ENCODE measurements at regions not wholly inside any gene's neighbourhood (a gene's known extent, or its start where the extent isn't known, plus 50 kb on each side); places are given as distances from the start of the nearest gene placed in this dataset.

GRCh38 chr5:93874080-93874479 lies 132.7 kb upstream of the POU5F2 start:
- Mint-ChIP-seq H3K4me1 (peaks cover 13% of the 10 kb centered on the region), H3K27me3 (no peaks in the 10 kb centered on the region), H3K27ac (peak overlapping the region; percentile 84), H3K36me3 (ENCODE audit: low read depth) (peaks cover 4% of the 10 kb centered on the region), H3K9me3 (no peaks in the 10 kb centered on the region), H3K4me3 (peak overlapping the region; percentile 24)
- no peak for DNase-seq
- intact Hi-C loops (cut with micrococcal nuclease): loop anchor here (10.0 kb wide), 1 partner anchor 921 kb away; no protein-coding TSS in a partner anchor

- peaks cover 2% of the 10 kb centered on the region for H3K36me3 Mint-ChIP-seq (ENCODE audit: low read depth)
- no peaks in the 10 kb centered on the region for H3K9me3 Mint-ChIP-seq
- no peaks in the 10 kb centered on the region for H3K27me3 Mint-ChIP-seq
- no peak overlapping the region for H3K4me3 Mint-ChIP-seq
- intact Hi-C loops (cut with micrococcal nuclease): loop anchor here (10.0 kb wide), 1 partner anchor 922 kb away; no protein-coding TSS in a partner anchor
- no peak overlapping the region for H3K27ac Mint-ChIP-seq
- no peak for DNase-seq
- H3K4me1 Mint-ChIP-seq: peaks cover 13% of the 10 kb centered on the region
These were observed 131.9 kb upstream of the POU5F2 start for GRCh38 chr5:93873211-93873736.

DNA sequence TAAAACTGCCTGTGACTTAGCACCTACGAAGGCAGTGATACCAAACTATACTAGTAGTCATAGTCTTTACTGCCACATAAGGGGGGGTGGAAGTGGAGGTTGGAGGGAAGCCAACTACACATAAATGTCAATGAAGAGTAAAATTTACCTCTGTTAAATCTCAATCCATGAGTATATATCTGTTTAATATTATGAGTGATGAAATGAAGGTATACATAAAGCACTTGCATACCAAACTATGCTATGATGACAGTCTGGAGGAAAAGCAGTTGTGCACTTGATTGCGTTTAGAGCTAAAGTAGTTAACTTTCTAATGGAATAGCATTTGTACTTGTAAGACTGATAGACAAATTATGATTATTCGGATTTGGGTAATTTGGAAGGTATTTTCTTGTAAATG lies 129.2 kb upstream of the POU5F2 start:
- no peaks in the 10 kb centered on the region for H3K9me3 Mint-ChIP-seq
- peaks cover 13% of the 10 kb centered on the region for H3K4me1 Mint-ChIP-seq
- no peak overlapping the region for H3K27ac Mint-ChIP-seq
- DNase-seq: no peak
- intact Hi-C loops (cut with micrococcal nuclease): loop anchor here (10.0 kb wide), 1 partner anchor 924 kb away; no protein-coding TSS in a partner anchor
- peaks cover 2% of the 10 kb centered on the region for H3K36me3 Mint-ChIP-seq (ENCODE audit: low read depth)
- H3K4me3 Mint-ChIP-seq: no peak overlapping the region
- no peaks in the 10 kb centered on the region for H3K27me3 Mint-ChIP-seq

GRCh38 chr5:93868851-93869250 lies 127.5 kb upstream of the POU5F2 start:
- Mint-ChIP-seq H3K4me3 (no peak overlapping the region), H3K27ac (no peak overlapping the region), H3K27me3 (no peaks in the 10 kb centered on the region), H3K36me3 (ENCODE audit: low read depth) (peaks cover 2% of the 10 kb centered on the region), H3K4me1 (peaks cover 4% of the 10 kb centered on the region), H3K9me3 (no peaks in the 10 kb centered on the region)
- no peak for DNase-seq
- intact Hi-C loops (cut with micrococcal nuclease): no loop called here

DNA sequence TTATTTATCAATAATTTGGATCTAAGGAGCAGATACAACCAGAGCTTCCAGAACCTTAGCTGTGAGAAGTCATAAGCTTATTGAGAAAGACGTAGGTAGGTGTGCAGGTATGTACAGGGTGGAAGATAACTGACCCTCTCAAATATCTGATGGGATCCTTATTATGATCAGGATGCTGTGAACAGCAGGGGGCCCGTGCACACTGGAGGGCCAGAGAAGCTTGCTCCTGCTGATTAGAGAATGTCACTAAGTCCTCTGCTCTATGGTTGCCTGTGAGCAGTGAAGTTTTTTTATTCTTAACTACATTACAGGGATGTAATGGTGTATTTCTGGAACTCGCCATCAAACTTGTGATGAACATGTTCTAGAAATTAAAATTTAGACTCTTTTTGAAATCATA lies 108.9 kb upstream of the POU5F2 start:
- DNase-seq: no peak
- intact Hi-C loops (cut with micrococcal nuclease): no loop called here
- H3K4me3 Mint-ChIP-seq: no peak overlapping the region
- peaks cover 6% of the 10 kb centered on the region for H3K36me3 Mint-ChIP-seq (ENCODE audit: low read depth)
- H3K27me3 Mint-ChIP-seq: no peaks in the 10 kb centered on the region
- no peaks in the 10 kb centered on the region for H3K4me1 Mint-ChIP-seq
- H3K9me3 Mint-ChIP-seq: peaks cover 9% of the 10 kb centered on the region
- no peak overlapping the region for H3K27ac Mint-ChIP-seq

GRCh38 chr5:93845376-93845775 lies 104.0 kb upstream of the POU5F2 start:
- Mint-ChIP-seq H3K27me3 (no peaks in the 10 kb centered on the region), H3K4me3 (no peak overlapping the region), H3K4me1 (no peaks in the 10 kb centered on the region), H3K9me3 (peaks cover 11% of the 10 kb centered on the region), H3K27ac (no peak overlapping the region), H3K36me3 (ENCODE audit: low read depth) (peaks cover 15% of the 10 kb centered on the region)
- intact Hi-C loops (cut with micrococcal nuclease): no loop called here
- no peak for DNase-seq

GRCh38 chr5:93831449-93831848 lies 90.0 kb upstream of the POU5F2 start:
- H3K27ac Mint-ChIP-seq: no peak overlapping the region
- intact Hi-C loops (cut with micrococcal nuclease): no loop called here

DNA sequence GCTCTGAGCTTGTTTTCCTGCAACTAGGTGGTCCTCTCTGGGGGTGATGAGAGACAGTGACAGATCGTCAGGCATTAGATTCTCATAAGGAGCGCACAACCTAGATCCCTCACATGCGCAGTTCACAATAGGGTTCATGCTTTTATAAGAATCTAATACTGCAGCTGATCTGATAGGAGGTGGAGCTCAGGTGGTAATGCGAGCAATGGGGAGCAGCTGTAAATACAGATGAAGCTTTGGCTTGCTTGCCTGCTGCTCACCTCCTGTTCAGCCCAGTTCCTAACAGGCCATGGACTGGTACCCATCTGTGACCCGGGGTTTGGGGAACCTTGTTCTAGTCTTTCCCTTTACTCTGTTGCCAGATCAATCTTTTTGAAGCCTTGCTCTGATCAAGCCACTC lies 89.5 kb upstream of the POU5F2 start:
- Mint-ChIP-seq H3K27me3 (no peaks in the 10 kb centered on the region), H3K4me1 (no peaks in the 10 kb centered on the region), H3K9me3 (peaks cover 12% of the 10 kb centered on the region), H3K4me3 (no peak overlapping the region), H3K36me3 (ENCODE audit: low read depth) (peaks cover 2% of the 10 kb centered on the region), H3K27ac (no peak overlapping the region)
- DNase-seq: no peak
- intact Hi-C loops (cut with micrococcal nuclease): no loop called here

More at GRCh38 chr5:93831449-93831848, 90.0 kb upstream of the POU5F2 start:
- Mint-ChIP-seq H3K27me3 (no peaks in the 10 kb centered on the region), H3K36me3 (ENCODE audit: low read depth) (peaks cover 2% of the 10 kb centered on the region), H3K4me1 (no peaks in the 10 kb centered on the region), H3K9me3 (peaks cover 12% of the 10 kb centered on the region), H3K4me3 (no peak overlapping the region)
- no peak for DNase-seq

- no peaks in the 10 kb centered on the region for H3K4me1 Mint-ChIP-seq
- peaks cover 12% of the 10 kb centered on the region for H3K9me3 Mint-ChIP-seq
- DNase-seq: no peak
- no peak overlapping the region for H3K4me3 Mint-ChIP-seq
- no peaks in the 10 kb centered on the region for H3K27me3 Mint-ChIP-seq
- peaks cover 2% of the 10 kb centered on the region for H3K36me3 Mint-ChIP-seq (ENCODE audit: low read depth)
- intact Hi-C loops (cut with micrococcal nuclease): no loop called here
- H3K27ac Mint-ChIP-seq: no peak overlapping the region
These were observed 87.9 kb upstream of the POU5F2 start for GRCh38 chr5:93829346-93829745.

DNA sequence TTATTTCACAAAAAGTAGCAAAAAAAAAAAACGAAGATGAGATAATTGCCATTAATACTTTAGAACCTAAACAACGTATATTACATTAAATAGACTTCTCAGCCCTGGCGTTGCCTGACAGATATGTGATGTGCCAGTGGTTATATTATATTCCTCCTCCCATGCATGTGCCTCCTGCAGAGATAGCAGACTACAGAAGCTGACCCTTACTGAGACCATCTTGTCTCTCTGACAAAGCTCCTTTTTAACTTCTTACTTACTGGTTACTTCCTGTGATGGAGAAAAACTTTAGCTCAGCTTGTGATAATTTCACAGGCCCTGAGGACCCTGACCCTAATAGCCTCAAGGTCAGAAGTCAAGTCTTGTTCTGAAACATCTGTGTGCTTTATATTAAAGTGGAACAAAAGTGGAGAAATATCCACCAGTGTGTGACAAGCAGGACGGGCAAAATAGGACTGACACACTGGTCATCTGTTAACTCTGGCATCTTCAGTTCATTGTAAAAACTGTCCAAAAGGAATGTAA lies 80.6 kb upstream of the POU5F2 start:
- no peaks in the 10 kb centered on the region for H3K36me3 Mint-ChIP-seq (ENCODE audit: low read depth)
- intact Hi-C loops (cut with micrococcal nuclease): no loop called here
- no peaks in the 10 kb centered on the region for H3K27me3 Mint-ChIP-seq
- H3K9me3 Mint-ChIP-seq: peaks cover under 1% of the 10 kb centered on the region
- H3K27ac Mint-ChIP-seq: no peak overlapping the region
- H3K4me3 Mint-ChIP-seq: no peak overlapping the region
- H3K4me1 Mint-ChIP-seq: no peaks in the 10 kb centered on the region
- no peak for DNase-seq

DNA sequence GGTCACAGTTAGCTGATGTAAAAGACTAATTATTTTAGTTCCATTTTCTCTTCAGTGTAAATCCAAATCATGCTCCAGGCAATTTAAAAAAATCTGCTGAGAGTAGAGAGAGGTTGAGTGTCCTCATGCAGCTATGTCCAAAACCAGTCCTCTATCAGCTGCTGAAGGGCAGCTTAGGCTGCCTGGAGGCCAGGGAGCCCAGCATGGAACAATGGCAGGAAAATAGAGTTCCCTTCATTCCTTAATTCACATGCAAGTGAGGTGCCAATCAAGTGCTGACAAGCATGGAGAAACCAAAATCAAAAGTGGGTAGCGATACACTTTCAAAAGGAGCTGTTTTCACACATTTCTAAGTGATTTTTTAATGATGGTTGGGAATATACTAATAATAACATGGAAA lies 78.3 kb upstream of the POU5F2 start:
- no peaks in the 10 kb centered on the region for H3K27me3 Mint-ChIP-seq
- no peak overlapping the region for H3K4me3 Mint-ChIP-seq
- no peaks in the 10 kb centered on the region for H3K4me1 Mint-ChIP-seq
- H3K9me3 Mint-ChIP-seq: no peaks in the 10 kb centered on the region
- no peaks in the 10 kb centered on the region for H3K36me3 Mint-ChIP-seq (ENCODE audit: low read depth)
- DNase-seq: no peak
- H3K27ac Mint-ChIP-seq: no peak overlapping the region
- intact Hi-C loops (cut with micrococcal nuclease): no loop called here

DNA sequence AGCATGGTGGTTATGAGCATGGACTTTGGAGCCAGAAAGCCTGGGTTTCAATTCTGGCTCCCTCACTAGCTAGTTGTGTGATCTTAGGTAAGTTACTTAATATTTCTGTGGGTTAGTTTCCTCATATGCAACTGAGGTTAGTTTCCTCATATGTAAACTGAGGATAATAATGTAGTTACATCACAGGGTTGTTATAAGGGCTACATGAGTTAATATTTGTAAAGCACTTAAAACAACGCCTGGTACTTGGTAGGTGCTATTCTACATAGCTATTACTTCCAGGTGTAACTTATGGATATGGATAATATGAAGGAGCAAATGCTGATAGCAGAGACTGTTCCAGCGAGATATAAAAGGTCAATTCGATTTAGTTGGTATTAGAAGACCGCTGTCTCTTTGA lies 69.4 kb upstream of the POU5F2 start:
- Mint-ChIP-seq H3K36me3 (ENCODE audit: low read depth) (no peaks in the 10 kb centered on the region), H3K4me1 (no peaks in the 10 kb centered on the region), H3K27ac (no peak overlapping the region), H3K27me3 (no peaks in the 10 kb centered on the region), H3K9me3 (no peaks in the 10 kb centered on the region), H3K4me3 (no peak overlapping the region)
- no peak for DNase-seq
- intact Hi-C loops (cut with micrococcal nuclease): no loop called here

GRCh38 chr5:93809430-93809829 lies 68.0 kb upstream of the POU5F2 start:
- no peaks in the 10 kb centered on the region for H3K4me1 Mint-ChIP-seq
- H3K4me3 Mint-ChIP-seq: no peak overlapping the region
- DNase-seq: no peak
- no peaks in the 10 kb centered on the region for H3K9me3 Mint-ChIP-seq
- H3K27me3 Mint-ChIP-seq: no peaks in the 10 kb centered on the region
- H3K27ac Mint-ChIP-seq: no peak overlapping the region
- intact Hi-C loops (cut with micrococcal nuclease): no loop called here
- no peaks in the 10 kb centered on the region for H3K36me3 Mint-ChIP-seq (ENCODE audit: low read depth)

DNA sequence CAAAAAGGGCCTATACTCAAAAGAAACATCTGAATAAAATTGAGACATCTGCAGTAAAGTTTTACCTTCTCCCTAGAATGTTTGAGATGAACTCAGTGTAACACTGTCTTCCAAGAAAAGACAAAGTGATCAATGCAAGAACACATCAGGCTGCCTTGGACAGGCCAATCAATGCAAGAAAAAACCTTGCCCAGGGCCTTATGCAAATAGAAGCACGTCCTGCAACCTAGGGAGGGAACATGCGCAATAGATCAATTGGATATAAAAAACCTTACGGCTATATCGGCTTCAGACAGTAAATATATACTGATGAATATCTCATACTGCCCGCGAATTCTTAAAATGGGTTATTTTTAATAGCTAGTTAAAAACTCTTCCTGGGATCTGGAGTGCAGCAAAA lies 66.4 kb upstream of the POU5F2 start:
- no peaks in the 10 kb centered on the region for H3K4me1 Mint-ChIP-seq
- no peak overlapping the region for H3K4me3 Mint-ChIP-seq

More for the DNA sequence above, 66.4 kb upstream of the POU5F2 start:
- no peaks in the 10 kb centered on the region for H3K36me3 Mint-ChIP-seq (ENCODE audit: low read depth)
- intact Hi-C loops (cut with micrococcal nuclease): no loop called here
- H3K27ac Mint-ChIP-seq: no peak overlapping the region
- DNase-seq: no peak
- H3K9me3 Mint-ChIP-seq: no peaks in the 10 kb centered on the region
- no peaks in the 10 kb centered on the region for H3K27me3 Mint-ChIP-seq

All from activated CD4-positive, alpha-beta T cell treated with anti-CD3 and anti-CD28 coated beads, Interleukin-2, amount 10 ng/mL, durations not matched to agents 24 days and 14 days (primary cell).